BE2C (cell line): ENCODE measurements at regions not wholly inside any gene's neighbourhood (a gene's known extent, or its start where the extent isn't known, plus 50 kb on each side); places are given as distances from the start of the nearest gene placed in this dataset.

ENCODE experiments used
- DNase-seq: peaks from one replicate; pipeline ENCODE4 v3.0.0-alpha.2; 2020
- H3K27me3 ChIP-seq: fragments of 250-450 bp; sonication (Bioruptor Pico); 2 replicates; pipeline ENCODE4 v1.5.1; 2020; ENCODE audit warnings: mild to moderate bottlenecking
- H3K36me3 ChIP-seq: fragments of 250-450 bp; sonication (Bioruptor Pico); 2 replicates; pipeline ENCODE4 v1.5.1; 2020; ENCODE audit warnings: mild to moderate bottlenecking
- H3K4me1 ChIP-seq: fragments of 250-450 bp; sonication (Bioruptor Pico); 2 replicates; pipeline ENCODE4 v1.5.1; 2020
- H3K4me3 ChIP-seq: 2 replicates; pipeline ENCODE4 v1.5.1; 2011; ENCODE audit warnings: low read depth, low read length
- H3K9me3 ChIP-seq: fragments of 250-450 bp; sonication (Bioruptor Pico); 2 replicates; pipeline ENCODE4 v1.5.1; 2020
- CTCF ChIP-seq: IDR thresholded peaks from 2 replicates; pipeline ENCODE4 v1.5.1; 2012; ENCODE audit warnings: mild to moderate bottlenecking, low read depth, low read length

- TF ChIP-seq CTCF: peak; percentile 10; the same call in 1 of the 2 replicates
- Histone ChIP-seq H3K27me3 (no peaks in the 10 kb centered on the region), H3K4me3 (no peak overlapping the region), H3K36me3 (no peaks in the 10 kb centered on the region), H3K9me3 (no peaks in the 10 kb centered on the region), H3K4me1 (peaks cover 36% of the 10 kb centered on the region)
- DNase-seq: peak; percentile 55
Observed at GRCh38 chr16:85428899-85429775, 184.0 kb upstream of the GSE1 start.

- Histone ChIP-seq H3K4me3 (no peak overlapping the region), H3K9me3 (no peaks in the 10 kb centered on the region), H3K36me3 (no peaks in the 10 kb centered on the region), H3K4me1 (peaks cover 28% of the 10 kb centered on the region), H3K27me3 (no peaks in the 10 kb centered on the region)
- no peak for DNase-seq
- no peak for TF ChIP-seq CTCF
Observed at GRCh38 chr16:85429776-85430522, 183.2 kb upstream of the GSE1 start.

- Histone ChIP-seq H3K36me3 (no peaks in the 10 kb centered on the region), H3K9me3 (no peaks in the 10 kb centered on the region), H3K27me3 (no peaks in the 10 kb centered on the region), H3K4me3 (no peak overlapping the region), H3K4me1 (peaks cover 27% of the 10 kb centered on the region)
- DNase-seq: peak; percentile 44
- no peak for TF ChIP-seq CTCF
Observed at GRCh38 chr16:85430523-85431421, 182.3 kb upstream of the GSE1 start.

- no peak overlapping the region; the same call in 1 of the 2 replicates for H3K4me3 ChIP-seq
- DNase-seq: peak; percentile 49
- no peaks in the 10 kb centered on the region for H3K9me3 ChIP-seq
- H3K4me1 ChIP-seq: peaks cover 31% of the 10 kb centered on the region
- H3K36me3 ChIP-seq: no peaks in the 10 kb centered on the region
- no peaks in the 10 kb centered on the region for H3K27me3 ChIP-seq
- no peak for TF ChIP-seq CTCF
Observed at GRCh38 chr16:85431431-85432124, 181.5 kb upstream of the GSE1 start.

- H3K9me3 ChIP-seq: no peaks in the 10 kb centered on the region
- H3K4me1 ChIP-seq: peaks cover 36% of the 10 kb centered on the region
- no peak for DNase-seq
- H3K27me3 ChIP-seq: no peaks in the 10 kb centered on the region
- H3K36me3 ChIP-seq: no peaks in the 10 kb centered on the region
- no peak for TF ChIP-seq CTCF
- H3K4me3 ChIP-seq: no peak overlapping the region
Observed at GRCh38 chr16:85432606-85433005, 180.5 kb upstream of the GSE1 start.
